ENCODE measurements at regions not wholly inside any gene's neighbourhood (a gene's known extent, or its start where the extent isn't known, plus 50 kb on each side); places are given as distances from the start of the nearest gene placed in this dataset.

GRCh38 chr3:177300842-177301241 is 103.6 kb upstream of the TBL1XR1 start:
- intact Hi-C loops (cut with DNase I), result no loop called here
- no peaks in the 10 kb centered on the region for H3K27me3 ChIP-seq
- DNase-seq, result no peak
- no peaks in the 10 kb centered on the region for H3K9me3 ChIP-seq
- no peak overlapping the region for H3K27ac ChIP-seq
- TF ChIP-seq, protein P1, sequence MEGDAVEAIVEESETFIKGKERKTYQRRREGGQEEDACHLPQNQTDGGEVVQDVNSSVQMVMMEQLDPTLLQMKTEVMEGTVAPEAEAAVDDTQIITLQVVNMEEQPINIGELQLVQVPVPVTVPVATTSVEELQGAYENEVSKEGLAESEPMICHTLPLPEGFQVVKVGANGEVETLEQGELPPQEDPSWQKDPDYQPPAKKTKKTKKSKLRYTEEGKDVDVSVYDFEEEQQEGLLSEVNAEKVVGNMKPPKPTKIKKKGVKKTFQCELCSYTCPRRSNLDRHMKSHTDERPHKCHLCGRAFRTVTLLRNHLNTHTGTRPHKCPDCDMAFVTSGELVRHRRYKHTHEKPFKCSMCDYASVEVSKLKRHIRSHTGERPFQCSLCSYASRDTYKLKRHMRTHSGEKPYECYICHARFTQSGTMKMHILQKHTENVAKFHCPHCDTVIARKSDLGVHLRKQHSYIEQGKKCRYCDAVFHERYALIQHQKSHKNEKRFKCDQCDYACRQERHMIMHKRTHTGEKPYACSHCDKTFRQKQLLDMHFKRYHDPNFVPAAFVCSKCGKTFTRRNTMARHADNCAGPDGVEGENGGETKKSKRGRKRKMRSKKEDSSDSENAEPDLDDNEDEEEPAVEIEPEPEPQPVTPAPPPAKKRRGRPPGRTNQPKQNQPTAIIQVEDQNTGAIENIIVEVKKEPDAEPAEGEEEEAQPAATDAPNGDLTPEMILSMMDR (IDR thresholded peaks at IDR 0.05), result no peak
- TF ChIP-seq EP300 (IDR thresholded peaks at IDR 0.05) (no peak), POLR2A (IDR thresholded peaks at IDR 0.05) (no peak)
- no peaks in the 10 kb centered on the region for H3K4me1 ChIP-seq (ENCODE audit: insufficient read depth)
- H3K4me3 ChIP-seq, result no peak overlapping the region
- no peaks in the 10 kb centered on the region for H3K36me3 ChIP-seq
- 75 to 79% (median 77%) methylated on average over 2 of the region's 2 CpGs for WGBS, 3 donors

DNA sequence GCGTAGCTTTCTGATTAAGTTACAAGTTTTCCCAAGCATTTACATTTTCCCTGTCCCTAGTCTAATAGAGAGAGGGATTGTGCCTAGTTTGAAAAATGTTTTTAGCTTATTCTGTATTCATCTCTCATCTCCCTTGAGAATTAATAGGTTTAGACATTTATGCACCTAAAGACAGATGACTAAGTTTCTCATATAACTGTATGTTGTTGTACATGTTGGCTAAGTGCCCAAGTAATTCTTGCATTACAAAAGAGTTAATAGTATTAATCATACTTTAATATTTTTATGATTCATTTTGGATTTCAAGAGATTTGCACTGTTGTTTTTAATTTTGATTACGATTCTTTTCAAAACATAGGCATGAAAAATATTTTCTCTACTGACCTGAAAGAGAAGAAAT is 109.0 kb upstream of the TBL1XR1 start:
- Histone ChIP-seq H3K36me3 (no peaks in the 10 kb centered on the region), H3K4me1 (ENCODE audit: insufficient read depth) (no peaks in the 10 kb centered on the region), H3K27ac (no peak overlapping the region), H3K4me3 (no peak overlapping the region), H3K9me3 (no peaks in the 10 kb centered on the region), H3K27me3 (no peaks in the 10 kb centered on the region)
- intact Hi-C loops (cut with DNase I), result no loop called here
- TF ChIP-seq, protein P1 (IDR thresholded peaks at IDR 0.05), result no peak
- TF ChIP-seq POLR2A (IDR thresholded peaks at IDR 0.05), result no peak
- no peak for TF ChIP-seq EP300 (IDR thresholded peaks at IDR 0.05)
- WGBS, 3 donors, result 57 to 61% (median 59%) methylated on average over 2 of the region's 2 CpGs
- DNase-seq, result no peak

DNA sequence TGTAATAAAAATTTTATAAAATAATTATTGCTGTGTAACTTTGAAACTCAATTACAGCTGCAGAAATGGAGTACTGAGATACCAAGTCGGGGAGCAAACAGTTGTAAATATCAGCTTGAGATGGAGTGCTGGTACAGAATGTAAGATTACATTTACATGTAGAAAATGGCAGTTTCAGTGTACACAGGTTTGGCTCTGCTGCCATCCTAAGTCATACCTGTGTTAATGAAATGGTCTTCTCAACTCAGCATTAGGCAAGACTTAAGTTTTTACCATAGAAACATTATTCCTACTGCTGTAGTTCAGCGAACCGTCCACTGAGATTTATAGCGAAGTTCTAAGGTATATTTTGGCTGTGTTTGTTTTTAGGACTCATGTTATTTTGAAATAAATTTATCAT is 110.1 kb upstream of the TBL1XR1 start:
- intact Hi-C loops (cut with DNase I), result no loop called here
- TF ChIP-seq, protein P1 (IDR thresholded peaks at IDR 0.05), result no peak
- no peak for TF ChIP-seq POLR2A (IDR thresholded peaks at IDR 0.05)
- TF ChIP-seq EP300 (IDR thresholded peaks at IDR 0.05), result no peak
- DNase-seq, result no peak
- 78 to 94% (median 87%) methylated on average over 4 of the region's 4 CpGs for WGBS, 3 donors
- H3K9me3 ChIP-seq, result no peaks in the 10 kb centered on the region
- H3K27ac ChIP-seq, result no peak overlapping the region
- H3K27me3 ChIP-seq, result no peaks in the 10 kb centered on the region
- no peaks in the 10 kb centered on the region for H3K4me1 ChIP-seq (ENCODE audit: insufficient read depth)
- no peak overlapping the region for H3K4me3 ChIP-seq
- H3K36me3 ChIP-seq, result no peaks in the 10 kb centered on the region

GRCh38 chr3:177307826-177308225 is 110.5 kb upstream of the TBL1XR1 start:
- no peak for DNase-seq
- Histone ChIP-seq H3K27me3 (no peaks in the 10 kb centered on the region), H3K27ac (no peak overlapping the region), H3K4me1 (ENCODE audit: insufficient read depth) (no peaks in the 10 kb centered on the region), H3K4me3 (no peak overlapping the region), H3K9me3 (no peaks in the 10 kb centered on the region), H3K36me3 (no peaks in the 10 kb centered on the region)
- WGBS, 3 donors, result 62 to 85% (median 81%) methylated on average over 5 of the region's 5 CpGs
- intact Hi-C loops (cut with DNase I), result no loop called here
- no peak for TF ChIP-seq POLR2A (IDR thresholded peaks at IDR 0.05)
- TF ChIP-seq EP300 (IDR thresholded peaks at IDR 0.05), result no peak
- TF ChIP-seq, protein P1 (IDR thresholded peaks at IDR 0.05), result no peak

DNA sequence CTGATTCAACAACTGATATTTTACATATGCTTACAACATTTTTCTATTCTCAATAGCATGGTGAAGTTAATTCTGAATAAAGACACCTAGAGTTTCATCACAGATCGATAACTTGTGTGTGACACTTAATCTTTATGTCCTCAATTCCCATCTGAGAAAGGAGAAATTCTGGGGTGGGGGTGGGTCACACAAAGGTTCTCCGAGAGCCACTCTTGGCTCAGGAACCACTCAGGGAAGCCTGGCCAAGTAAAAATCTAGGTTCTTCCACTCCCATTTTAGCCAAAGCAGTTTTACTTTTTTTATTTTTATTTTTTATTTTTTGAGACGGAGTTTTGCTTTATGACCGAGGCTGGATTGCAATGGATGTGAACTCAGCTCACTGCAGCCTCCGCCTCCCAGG is 111.0 kb upstream of the TBL1XR1 start:
- no peak for TF ChIP-seq EP300 (IDR thresholded peaks at IDR 0.05)
- TF ChIP-seq, protein P1 (IDR thresholded peaks at IDR 0.05), result no peak
- Histone ChIP-seq H3K27me3 (no peaks in the 10 kb centered on the region), H3K4me1 (ENCODE audit: insufficient read depth) (no peaks in the 10 kb centered on the region), H3K4me3 (no peak overlapping the region), H3K9me3 (no peaks in the 10 kb centered on the region), H3K36me3 (no peaks in the 10 kb centered on the region), H3K27ac (no peak overlapping the region)
- no peak for DNase-seq
- WGBS, 3 donors, result 66 to 80% (median 79%) methylated on average over 5 of the region's 5 CpGs
- intact Hi-C loops (cut with DNase I), result no loop called here

Data from ovary (tissue), 7 donors.